Activated CD8-positive, alpha-beta T cell treated with anti-CD3 and anti-CD28 coated beads for 36 hours (primary cell): ENCODE measurements at regions not wholly inside any gene's neighbourhood (a gene's known extent, or its start where the extent isn't known, plus 50 kb on each side); places are given as distances from the start of the nearest gene placed in this dataset.

Source experiments
- ATAC-seq: fragments of 200-7000 bp; cut with Tn5 transposase; one replicate; pipeline ENCODE4 v1.10.0; 2021; ENCODE audit warnings: mild to moderate bottlenecking, moderate library complexity
- CTCF ChIA-PET: fragments of 350-600 bp; sonication (Branson Sonifier 250); formaldehyde crosslinking; loops from one replicate; lab custom pipeline; 2021; ENCODE audit warnings: antibody characterized with exemption; lab: Charles Lee
- POLR2A ChIA-PET: fragments of 350-600 bp; sonication (Branson Sonifier 250); formaldehyde crosslinking; loops from one replicate; lab custom pipeline; 2021; ENCODE audit warnings: antibody characterized with exemption; lab: Charles Lee
- DNase-seq: peaks from one replicate; pipeline ENCODE4 v3.0.0-alpha.2; 2020
- H3K27ac Mint-ChIP-seq: one replicate; pipeline ENCODE4 v1.8.0; 2021; ENCODE audit warnings: mild to moderate bottlenecking, mixed read lengths
- H3K27me3 Mint-ChIP-seq: one replicate; pipeline ENCODE4 v1.8.0; 2021; ENCODE audit warnings: mixed read lengths
- H3K36me3 Mint-ChIP-seq: one replicate; pipeline ENCODE4 v1.8.0; 2021; ENCODE audit warnings: low read depth, mixed read lengths
- H3K4me1 Mint-ChIP-seq: one replicate; pipeline ENCODE4 v1.8.0; 2021; ENCODE audit warnings: low read depth, mixed read lengths
- H3K4me3 Mint-ChIP-seq: one replicate; pipeline ENCODE4 v1.8.0; 2021; ENCODE audit warnings: mild to moderate bottlenecking, moderate library complexity, mixed read lengths
- H3K9me3 Mint-ChIP-seq: one replicate; pipeline ENCODE4 v1.8.0; 2021; ENCODE audit warnings: mixed read lengths
- CTCF ChIP-seq: fragments of 200-600 bp; IDR thresholded peaks from one replicate; pipeline ENCODE4 v1.8.0; 2022; ENCODE audit warnings: antibody characterized with exemption, mild to moderate bottlenecking
- intact Hi-C: fragments of 100-400 bp; cut with micrococcal nuclease; formaldehyde crosslinking; loops from one replicate; pipeline ENCODE4 v1.10.0; 2022

- TF ChIP-seq CTCF = no peak
- ChIA-PET CTCF (no interaction called here), POLR2A (no interaction called here)
- Mint-ChIP-seq H3K36me3 (no peaks in the 10 kb centered on the region), H3K9me3 (peaks cover 15% of the 10 kb centered on the region), H3K4me1 (no peaks in the 10 kb centered on the region), H3K4me3 (no peak overlapping the region), H3K27ac (no peak overlapping the region), H3K27me3 (no peaks in the 10 kb centered on the region)
- intact Hi-C loops = no loop called here
- ATAC-seq (no peak), DNase-seq (no peak)
Measured at GRCh38 chr15:46166750-46167149, 531.9 kb downstream of the SQOR start.

GRCh38 chr15:46170326-46170725 is 535.5 kb downstream of the SQOR start:
- intact Hi-C loops = no loop called here
- Mint-ChIP-seq H3K9me3 (peaks cover 9% of the 10 kb centered on the region), H3K4me1 (no peaks in the 10 kb centered on the region), H3K27me3 (no peaks in the 10 kb centered on the region), H3K4me3 (no peak overlapping the region), H3K36me3 (no peaks in the 10 kb centered on the region), H3K27ac (no peak overlapping the region)
- ChIA-PET CTCF (no interaction called here), POLR2A (no interaction called here)
- no peak for TF ChIP-seq CTCF
- no peak for DNase-seq
- no peak for ATAC-seq

- CTCF ChIA-PET = no interaction called here
- H3K27me3 Mint-ChIP-seq = no peaks in the 10 kb centered on the region
- no peaks in the 10 kb centered on the region for H3K4me1 Mint-ChIP-seq
- intact Hi-C loops = no loop called here
- no peak for TF ChIP-seq CTCF
- peaks cover 9% of the 10 kb centered on the region for H3K9me3 Mint-ChIP-seq
- no peak for ATAC-seq
- H3K27ac Mint-ChIP-seq = no peak overlapping the region
- no peak for DNase-seq
- H3K4me3 Mint-ChIP-seq = no peak overlapping the region
- POLR2A ChIA-PET = no interaction called here
- H3K36me3 Mint-ChIP-seq = no peaks in the 10 kb centered on the region
Measured at GRCh38 chr15:46174122-46174521, 539.3 kb downstream of the SQOR start.

GRCh38 chr15:46177219-46177618 is 542.4 kb downstream of the SQOR start:
- intact Hi-C loops = no loop called here
- Mint-ChIP-seq H3K27ac (no peak overlapping the region), H3K4me3 (no peak overlapping the region), H3K9me3 (peaks cover 8% of the 10 kb centered on the region), H3K36me3 (no peaks in the 10 kb centered on the region), H3K27me3 (no peaks in the 10 kb centered on the region), H3K4me1 (no peaks in the 10 kb centered on the region)
- DNase-seq (no peak), ATAC-seq (no peak)
- ChIA-PET POLR2A (no interaction called here), CTCF (no interaction called here)
- no peak for TF ChIP-seq CTCF

- TF ChIP-seq CTCF = no peak
- Mint-ChIP-seq H3K4me1 (no peaks in the 10 kb centered on the region), H3K9me3 (peaks cover 7% of the 10 kb centered on the region), H3K27ac (no peak overlapping the region), H3K4me3 (no peak overlapping the region), H3K27me3 (no peaks in the 10 kb centered on the region), H3K36me3 (no peaks in the 10 kb centered on the region)
- ChIA-PET POLR2A (no interaction called here), CTCF (no interaction called here)
- intact Hi-C loops = no loop called here
- DNase-seq = no peak
- no peak for ATAC-seq
Measured at GRCh38 chr15:46178138-46178537, 543.3 kb downstream of the SQOR start.
